Astrocyte (in vitro differentiated cells and primary cell): ENCODE measurements at regions not wholly inside any gene's neighbourhood (a gene's known extent, or its start where the extent isn't known, plus 50 kb on each side); places are given as distances from the start of the nearest gene placed in this dataset.

Source experiments
- CTCF ChIP-seq: IDR thresholded peaks from 2 replicates; pipeline ENCODE4 v1.5.1; 2011; ENCODE audit warnings: low read depth, mild to moderate bottlenecking, inconsistent platforms, low read length, moderate library complexity; ENCODE audit not compliant: insufficient read depth
- EZH2 ChIP-seq: IDR thresholded peaks from 2 replicates; pipeline ENCODE4 v1.6.1; 2012; ENCODE audit warnings: mild to moderate bottlenecking, low read length, inconsistent platforms; ENCODE audit not compliant: insufficient read depth

DNA sequence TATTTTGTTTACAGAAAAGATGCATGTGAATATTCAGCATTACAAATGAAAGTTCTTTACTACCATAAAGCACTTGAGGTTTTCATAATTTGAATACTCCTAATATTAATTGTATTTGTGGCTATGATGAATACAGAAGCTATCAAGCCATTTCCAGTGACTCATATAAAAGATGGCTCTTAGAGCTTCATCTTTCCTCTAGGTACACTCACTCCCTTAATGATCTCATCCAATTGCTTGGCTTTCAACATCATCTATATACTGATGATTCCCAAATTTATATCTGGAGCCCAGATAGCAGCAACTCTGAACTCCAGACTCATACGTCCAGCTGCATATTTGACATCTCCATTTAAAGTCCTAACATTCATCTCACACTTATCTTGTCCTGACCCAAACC, 183.4 kb upstream of the FAM241A start:
- TF ChIP-seq CTCF: no peak
- no peak for TF ChIP-seq EZH2
